Body of pancreas (tissue), 4 donors: ENCODE measurements at regions not wholly inside any gene's neighbourhood (a gene's known extent, or its start where the extent isn't known, plus 50 kb on each side); places are given as distances from the start of the nearest gene placed in this dataset.

Source experiments
- POLR2A ChIP-seq, 3 donors: fragments of 450-650 bp; IDR thresholded peaks; one replicate each; pipeline ENCODE4 v1.6.1; 2016; ENCODE audit warnings: antibody characterized with exemption in 3 of 3, mild to moderate bottlenecking in 2 of 3
- TF ChIP-seq, protein P1 (sequence below), 7 experiments: fragments of 450-650 bp in 4 of 7; fragments of 200-600 bp in 3 of 7; sonication (generic) in 3 of 7; IDR thresholded peaks; one replicate each; pipeline ENCODE4 v1.5.1; 2016 to 2019; ENCODE audit warnings: antibody characterized with exemption in 7 of 7

DNA sequence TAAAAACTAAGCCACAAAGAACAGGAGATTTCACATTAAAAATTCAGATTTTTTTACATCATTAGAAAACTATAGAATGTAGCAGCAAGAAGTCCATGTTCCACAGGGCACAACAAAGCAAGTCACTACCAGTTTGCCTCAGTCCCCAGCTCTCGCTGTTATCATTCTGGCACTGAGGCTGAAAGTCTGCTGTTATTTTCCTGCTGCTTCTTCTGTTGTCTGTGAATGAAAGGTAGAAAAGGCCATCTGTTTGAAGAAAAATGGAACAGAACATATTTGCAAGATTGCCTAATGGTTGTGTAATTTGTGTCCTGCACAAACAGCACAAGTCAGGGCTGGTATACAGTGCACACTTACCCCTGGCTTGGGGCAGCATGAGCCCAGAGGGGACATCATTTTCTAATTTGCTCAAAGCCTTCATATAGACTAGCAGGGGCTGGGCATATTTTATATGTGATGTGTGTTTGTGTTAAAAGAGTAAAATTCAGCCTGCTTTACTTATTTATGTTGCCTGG lies 105.6 kb upstream of the COG2 start:
- TF ChIP-seq, protein P1, sequence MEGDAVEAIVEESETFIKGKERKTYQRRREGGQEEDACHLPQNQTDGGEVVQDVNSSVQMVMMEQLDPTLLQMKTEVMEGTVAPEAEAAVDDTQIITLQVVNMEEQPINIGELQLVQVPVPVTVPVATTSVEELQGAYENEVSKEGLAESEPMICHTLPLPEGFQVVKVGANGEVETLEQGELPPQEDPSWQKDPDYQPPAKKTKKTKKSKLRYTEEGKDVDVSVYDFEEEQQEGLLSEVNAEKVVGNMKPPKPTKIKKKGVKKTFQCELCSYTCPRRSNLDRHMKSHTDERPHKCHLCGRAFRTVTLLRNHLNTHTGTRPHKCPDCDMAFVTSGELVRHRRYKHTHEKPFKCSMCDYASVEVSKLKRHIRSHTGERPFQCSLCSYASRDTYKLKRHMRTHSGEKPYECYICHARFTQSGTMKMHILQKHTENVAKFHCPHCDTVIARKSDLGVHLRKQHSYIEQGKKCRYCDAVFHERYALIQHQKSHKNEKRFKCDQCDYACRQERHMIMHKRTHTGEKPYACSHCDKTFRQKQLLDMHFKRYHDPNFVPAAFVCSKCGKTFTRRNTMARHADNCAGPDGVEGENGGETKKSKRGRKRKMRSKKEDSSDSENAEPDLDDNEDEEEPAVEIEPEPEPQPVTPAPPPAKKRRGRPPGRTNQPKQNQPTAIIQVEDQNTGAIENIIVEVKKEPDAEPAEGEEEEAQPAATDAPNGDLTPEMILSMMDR (IDR thresholded peaks at IDR 0.05) = no peak
- TF ChIP-seq POLR2A (IDR thresholded peaks at IDR 0.05) = no peak
